GM03348 (cell line): ENCODE measurements at regions not wholly inside any gene's neighbourhood (a gene's known extent, or its start where the extent isn't known, plus 50 kb on each side); places are given as distances from the start of the nearest gene placed in this dataset.

Source experiments
- DNase-seq: peaks from one replicate; pipeline ENCODE4 v3.0.0; 2012; ENCODE audit warnings: low spot score

GRCh38 chr2:2871480-2872308 is 505.9 kb downstream of the EIPR1 start:
- DNase-seq, result no peak

- no peak for DNase-seq
These were observed 507.5 kb downstream of the EIPR1 start for GRCh38 chr2:2870106-2870505.

- no peak for DNase-seq
These were observed 508.1 kb downstream of the EIPR1 start for GRCh38 chr2:2869553-2869952.

- no peak for DNase-seq
These were observed 509.5 kb downstream of the EIPR1 start for GRCh38 chr2:2868085-2868484.

- no peak for DNase-seq
These were observed 510.1 kb downstream of the EIPR1 start for GRCh38 chr2:2867397-2867979.

- DNase-seq, result no peak
These were observed 511.2 kb downstream of the EIPR1 start for GRCh38 chr2:2866459-2866858.

- no peak for DNase-seq
These were observed 515.2 kb downstream of the EIPR1 start for GRCh38 chr2:2862386-2862785.

- no peak for DNase-seq
These were observed 515.9 kb downstream of the EIPR1 start for GRCh38 chr2:2861666-2862240.

- DNase-seq, result no peak
These were observed 516.9 kb downstream of the EIPR1 start for GRCh38 chr2:2860589-2861300.

- DNase-seq, result no peak
These were observed 517.9 kb downstream of the EIPR1 start for GRCh38 chr2:2859732-2860131.

GRCh38 chr2:2859164-2859563 is 518.5 kb downstream of the EIPR1 start:
- no peak for DNase-seq

GRCh38 chr2:2856723-2857415 is 520.7 kb downstream of the EIPR1 start:
- DNase-seq, result no peak

GRCh38 chr2:2855297-2855696 is 522.3 kb downstream of the EIPR1 start:
- DNase-seq, result no peak

GRCh38 chr2:2853346-2853745 is 522.3 kb upstream of the MYT1L start:
- no peak for DNase-seq

GRCh38 chr2:2851806-2852777 is 521.0 kb upstream of the MYT1L start:
- DNase-seq, result no peak

GRCh38 chr2:2851316-2851715 is 520.2 kb upstream of the MYT1L start:
- DNase-seq, result no peak

- no peak for DNase-seq
These were observed 519.8 kb upstream of the MYT1L start for GRCh38 chr2:2850859-2851258.

- DNase-seq, result no peak
These were observed 519.2 kb upstream of the MYT1L start for GRCh38 chr2:2850218-2850755.

GRCh38 chr2:2849464-2850217 is 518.6 kb upstream of the MYT1L start:
- DNase-seq, result no peak
